GM18907 (cell line): ENCODE measurements at regions not wholly inside any gene's neighbourhood (a gene's known extent, or its start where the extent isn't known, plus 50 kb on each side); places are given as distances from the start of the nearest gene placed in this dataset.

Experiments used
- ATAC-seq: cut with Tn5 transposase; IDR thresholded peaks from one replicate; pipeline ENCODE4 v1.9.1; 2021; ENCODE audit warnings: mild to moderate bottlenecking, moderate library complexity; ENCODE audit not compliant: unreplicated experiment

DNA sequence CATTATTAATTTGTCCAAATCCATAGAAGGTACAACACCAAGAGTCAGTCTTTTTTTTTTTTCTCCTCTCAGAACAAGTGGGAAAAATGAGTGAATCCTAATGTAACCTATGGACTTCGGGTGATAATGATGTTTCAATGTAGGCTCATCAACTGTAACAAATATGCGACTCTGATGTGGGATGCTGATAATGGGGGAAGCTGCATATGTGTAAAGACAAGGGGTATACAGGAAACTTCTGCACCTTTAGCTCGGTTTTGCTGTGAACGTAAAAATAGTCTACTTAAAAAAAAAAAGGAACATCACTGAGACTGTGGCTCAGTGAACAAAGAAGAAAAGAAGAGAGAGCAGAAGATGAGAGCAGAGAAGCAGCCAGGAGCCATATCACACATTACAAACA, 78.3 kb upstream of the ARHGAP32 start:
- no peak for ATAC-seq

DNA sequence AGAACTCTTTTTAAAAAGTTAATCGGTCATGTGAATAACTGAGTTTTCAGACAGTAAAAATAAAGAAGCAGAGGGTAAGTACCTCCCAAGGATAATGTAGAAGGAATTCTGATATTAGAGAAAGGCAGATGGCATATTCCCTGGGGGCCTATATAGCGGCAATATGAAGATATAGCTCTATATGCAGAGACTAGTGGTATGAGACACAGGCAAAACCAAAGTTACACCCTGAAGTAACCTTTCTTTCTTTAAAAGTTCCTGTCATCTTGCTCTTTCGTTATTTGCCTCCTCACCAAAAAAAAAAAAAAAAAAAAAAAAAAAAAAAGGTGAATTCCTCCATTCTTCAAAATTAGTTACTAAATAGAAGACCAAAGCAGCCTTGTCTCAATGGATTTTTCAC, 76.2 kb upstream of the ARHGAP32 start:
- no peak for ATAC-seq

DNA sequence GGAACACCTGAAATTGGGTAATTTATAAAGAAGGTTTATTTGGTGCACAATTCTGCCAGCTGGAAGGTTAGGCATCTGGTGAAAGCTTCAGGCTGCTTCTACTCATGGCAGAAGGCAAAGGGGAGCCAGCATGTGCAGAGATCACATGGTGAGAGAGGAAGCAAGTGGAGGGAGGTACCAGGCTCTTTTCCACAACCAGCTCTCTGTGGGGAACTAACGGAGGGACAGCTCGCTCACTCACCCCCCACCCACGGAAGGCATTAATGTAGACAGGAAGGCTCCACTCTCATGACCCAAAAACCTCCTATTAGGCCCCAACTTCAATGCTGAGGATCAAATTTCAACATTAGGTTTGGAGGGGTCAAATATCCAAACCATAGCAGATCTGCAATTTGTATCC, 75.6 kb upstream of the ARHGAP32 start:
- ATAC-seq = no peak

DNA sequence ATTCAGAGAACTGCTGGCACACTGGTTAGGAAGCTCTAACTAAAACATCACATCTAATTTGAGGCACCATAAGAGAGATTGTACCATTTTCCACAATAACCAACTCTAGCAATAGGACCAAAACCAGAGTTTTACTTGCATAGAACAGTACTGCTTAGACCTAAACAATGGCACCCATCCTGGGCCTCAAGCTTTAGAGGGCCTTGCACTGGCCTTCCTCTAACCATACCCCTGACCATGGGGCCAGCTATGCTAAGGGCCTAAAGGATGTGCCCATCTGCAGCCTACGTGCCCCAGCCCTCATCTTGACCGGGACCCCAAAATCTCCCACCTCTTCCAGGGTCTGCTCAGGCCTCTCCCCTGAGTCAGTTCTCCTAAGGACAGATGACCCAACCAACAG, 74.4 kb upstream of the ARHGAP32 start:
- ATAC-seq = no peak

DNA sequence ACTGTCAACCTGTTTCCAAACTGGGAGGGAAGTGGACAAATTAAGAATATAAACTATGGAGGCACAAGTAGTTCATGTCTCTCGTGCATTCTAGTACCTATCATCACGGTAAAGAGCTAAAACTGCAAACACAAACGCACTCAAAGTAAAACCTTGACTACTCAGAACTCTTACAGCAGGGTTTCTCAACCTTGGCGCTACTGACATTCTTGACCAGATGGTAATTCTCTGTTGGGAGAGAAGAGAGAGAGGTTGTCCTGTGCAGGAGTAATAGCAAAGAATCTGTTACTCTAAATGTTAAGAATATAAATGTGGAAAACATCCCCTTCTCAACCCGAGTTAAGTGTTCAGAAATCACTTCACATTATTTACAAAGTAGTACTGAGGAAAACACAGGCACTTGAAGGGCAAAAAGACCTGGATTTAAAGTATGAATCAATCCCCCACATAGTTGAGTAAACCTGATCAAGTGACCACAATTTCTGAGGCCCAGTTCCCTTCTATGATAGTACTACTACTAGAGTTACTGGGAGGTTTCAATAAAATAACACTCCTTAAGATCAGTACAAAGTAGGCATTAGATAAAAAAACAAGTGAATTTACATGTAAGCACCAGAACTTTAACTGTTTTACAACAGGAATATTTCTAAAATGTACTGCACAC, 73.1 kb upstream of the ARHGAP32 start:
- no peak for ATAC-seq

GRCh38 chr11:129264114-129264513, 72.0 kb upstream of the ARHGAP32 start:
- no peak for ATAC-seq

- no peak for ATAC-seq
These were observed 68.6 kb upstream of the ARHGAP32 start for GRCh38 chr11:129260750-129261149.

- no peak for ATAC-seq
These were observed 67.8 kb upstream of the ARHGAP32 start for GRCh38 chr11:129259931-129260348.

DNA sequence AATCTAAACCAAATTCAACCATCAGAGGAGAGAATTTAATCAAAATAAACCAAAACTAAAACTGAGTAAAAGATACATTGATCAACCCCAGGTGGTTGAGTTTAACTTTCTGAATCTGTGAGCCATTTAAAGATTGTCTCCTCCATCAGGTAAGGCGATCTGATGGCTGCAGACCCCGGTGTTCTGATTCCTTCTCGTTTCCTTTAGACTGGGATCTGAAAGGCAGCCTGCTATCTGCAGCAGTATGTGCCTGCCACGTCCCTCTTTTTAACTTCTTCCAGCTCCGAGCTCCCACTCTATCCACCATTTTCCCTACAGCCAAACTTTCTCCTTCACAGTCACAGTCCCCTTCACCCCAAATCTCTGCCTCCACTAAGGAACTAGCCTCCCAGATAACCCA, 66.1 kb upstream of the ARHGAP32 start:
- no peak for ATAC-seq

DNA sequence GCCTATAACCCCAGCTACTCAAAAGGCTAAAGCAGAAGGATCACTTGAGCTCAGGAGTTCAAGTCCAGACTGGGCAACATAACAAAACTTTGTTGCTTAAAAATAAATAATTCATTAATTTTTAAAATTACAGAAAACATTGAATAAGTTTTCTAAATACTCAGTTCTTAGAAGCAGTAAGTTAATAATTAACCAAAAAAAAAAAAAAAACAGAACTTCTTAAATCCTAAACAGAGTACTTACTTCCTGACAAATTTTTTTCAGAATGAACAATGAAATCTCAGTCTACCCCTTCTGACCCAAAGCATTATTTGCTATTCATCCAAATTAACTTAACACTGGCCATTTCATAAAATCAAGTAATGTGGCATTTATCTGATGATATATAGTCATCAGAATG, 65.4 kb upstream of the ARHGAP32 start:
- ATAC-seq = no peak

GRCh38 chr11:129252621-129253020, 60.5 kb upstream of the ARHGAP32 start:
- no peak for ATAC-seq

DNA sequence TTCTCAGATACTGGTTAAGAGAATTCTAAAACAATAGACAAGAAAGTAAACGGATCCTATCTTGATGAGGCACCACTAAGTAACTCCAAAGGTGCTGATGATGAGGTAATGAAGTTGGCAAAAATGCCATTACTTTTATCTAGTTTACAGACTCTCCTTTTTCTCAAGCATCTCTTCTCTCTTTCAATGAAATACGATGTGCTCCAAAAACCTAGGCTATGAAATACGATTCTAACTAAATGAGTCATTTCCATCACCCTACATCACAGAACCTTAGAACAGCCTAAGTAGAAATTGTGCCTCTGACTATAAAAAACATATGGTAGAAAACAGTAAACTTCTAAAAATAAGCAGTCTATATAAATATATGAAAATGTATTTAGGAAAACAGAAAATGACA, 58.9 kb upstream of the ARHGAP32 start:
- ATAC-seq = no peak

- no peak for ATAC-seq
These were observed 57.8 kb upstream of the ARHGAP32 start for GRCh38 chr11:129249923-129250322.

- no peak for ATAC-seq
These were observed 57.2 kb upstream of the ARHGAP32 start for GRCh38 chr11:129249351-129249750.

- no peak for ATAC-seq
These were observed 56.5 kb upstream of the ARHGAP32 start for GRCh38 chr11:129248618-129249017.

GRCh38 chr11:129247135-129247534, 55.0 kb upstream of the ARHGAP32 start:
- ATAC-seq = no peak

DNA sequence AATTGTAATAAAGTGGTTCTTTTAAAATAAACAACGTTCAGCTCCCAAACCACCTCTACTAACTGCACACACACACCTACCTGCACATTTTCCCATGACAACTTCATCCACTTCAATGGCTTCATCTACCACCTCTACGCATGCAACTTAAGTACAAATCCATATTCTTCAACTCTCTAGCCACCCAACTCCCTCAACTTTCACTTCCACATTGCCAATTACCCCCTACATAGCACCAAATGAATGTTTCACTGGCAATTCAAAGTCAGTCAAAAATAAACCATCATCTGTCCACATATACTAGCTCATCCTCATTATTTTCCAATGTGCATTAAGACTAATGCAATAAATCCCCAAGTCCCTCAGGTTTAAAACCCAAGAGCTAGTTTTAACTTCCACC, 50.7 kb upstream of the ARHGAP32 start:
- ATAC-seq = no peak
